NCI-H2081 (cell line): ENCODE measurements at regions not wholly inside any gene's neighbourhood (a gene's known extent, or its start where the extent isn't known, plus 50 kb on each side); places are given as distances from the start of the nearest gene placed in this dataset.

Experiments used
- DNase-seq, 2 experiments: peaks; one replicate each; lab custom pipeline; 2025; lab: John Stamatoyannopoulos, UW

GRCh38 chr1:214928574-214928973 is 154.0 kb upstream of the KCNK2 start:
- no peak for DNase-seq

- DNase-seq: no peak
Measured at GRCh38 chr1:214933375-214933774, 149.2 kb upstream of the KCNK2 start.

GRCh38 chr1:214934045-214934444 is 148.5 kb upstream of the KCNK2 start:
- no peak for DNase-seq

- no peak for DNase-seq
Measured at GRCh38 chr1:214935258-214935657, 147.3 kb upstream of the KCNK2 start.

- DNase-seq: no peak
Measured at GRCh38 chr1:214939180-214939579, 143.4 kb upstream of the KCNK2 start.

- DNase-seq: no peak
Measured at GRCh38 chr1:214941061-214941460, 141.5 kb upstream of the KCNK2 start.

GRCh38 chr1:214943054-214943453 is 139.5 kb upstream of the KCNK2 start:
- DNase-seq: no peak

- no peak for DNase-seq
Measured at GRCh38 chr1:214946615-214947014, 135.9 kb upstream of the KCNK2 start.

GRCh38 chr1:214952648-214953047 is 129.9 kb upstream of the KCNK2 start:
- DNase-seq: no peak

- no peak for DNase-seq
Measured at GRCh38 chr1:214953901-214954616, 128.5 kb upstream of the KCNK2 start.

GRCh38 chr1:214954617-214954949 is 128.0 kb upstream of the KCNK2 start:
- DNase-seq: no peak

GRCh38 chr1:214957330-214958137 is 125.0 kb upstream of the KCNK2 start:
- DNase-seq: no peak

GRCh38 chr1:214958486-214958885 is 124.1 kb upstream of the KCNK2 start:
- DNase-seq: no peak

GRCh38 chr1:214966346-214966745 is 116.2 kb upstream of the KCNK2 start:
- DNase-seq: no peak

GRCh38 chr1:214967865-214968575 is 114.5 kb upstream of the KCNK2 start:
- DNase-seq: no peak

- DNase-seq: no peak
Measured at GRCh38 chr1:214970016-214970415, 112.5 kb upstream of the KCNK2 start.

GRCh38 chr1:214971071-214971470 is 111.5 kb upstream of the KCNK2 start:
- DNase-seq: no peak

GRCh38 chr1:214974002-214974401 is 108.5 kb upstream of the KCNK2 start:
- DNase-seq: no peak

GRCh38 chr1:214976665-214977064 is 105.9 kb upstream of the KCNK2 start:
- no peak for DNase-seq

- DNase-seq: no peak
Measured at GRCh38 chr1:214977110-214977509, 105.4 kb upstream of the KCNK2 start.

GRCh38 chr1:214977700-214978374 is 104.7 kb upstream of the KCNK2 start:
- DNase-seq: no peak

GRCh38 chr1:214979191-214979590 is 103.3 kb upstream of the KCNK2 start:
- no peak for DNase-seq
